ENCODE measurements at regions not wholly inside any gene's neighbourhood (a gene's known extent, or its start where the extent isn't known, plus 50 kb on each side); places are given as distances from the start of the nearest gene placed in this dataset.
"Not testable (repeated sequence)": the region's sequence is repeated elsewhere in the genome, so short reads cannot be mapped to it uniquely, and the experiment has no call there.

GRCh38 chr2:126241001-126241400 is 415.0 kb upstream of the GYPC start:
- Mint-ChIP-seq H3K4me1 (no peaks in the 10 kb centered on the region), H3K27ac (no peak overlapping the region), H3K9me3 (no peaks in the 10 kb centered on the region), H3K27me3 (no peaks in the 10 kb centered on the region), H3K36me3 (no peaks in the 10 kb centered on the region), H3K4me3 (no peak overlapping the region)
- no peak for ATAC-seq (ENCODE audit: low read depth)
- no peak for DNase-seq
- POLR2A ChIA-PET: no interaction called here

GRCh38 chr2:126241411-126241810 is 414.5 kb upstream of the GYPC start:
- Mint-ChIP-seq H3K9me3 (no peaks in the 10 kb centered on the region), H3K27me3 (no peaks in the 10 kb centered on the region), H3K4me1 (no peaks in the 10 kb centered on the region), H3K4me3 (no peak overlapping the region), H3K36me3 (no peaks in the 10 kb centered on the region), H3K27ac (no peak overlapping the region)
- no peak for ATAC-seq (ENCODE audit: low read depth)
- DNase-seq: no peak
- POLR2A ChIA-PET: no interaction called here

GRCh38 chr2:126244937-126245336 is 411.0 kb upstream of the GYPC start:
- Mint-ChIP-seq H3K9me3 (no peaks in the 10 kb centered on the region), H3K4me3 (no peak overlapping the region), H3K27ac (no peak overlapping the region), H3K4me1 (no peaks in the 10 kb centered on the region), H3K27me3 (peaks cover 6% of the 10 kb centered on the region), H3K36me3 (no peaks in the 10 kb centered on the region)
- POLR2A ChIA-PET: no interaction called here
- DNase-seq (peak; percentile 34), ATAC-seq (ENCODE audit: low read depth) (peak; percentile 39)

GRCh38 chr2:126253669-126254068 is 402.3 kb upstream of the GYPC start:
- Mint-ChIP-seq H3K27ac (no peak overlapping the region), H3K9me3 (no peaks in the 10 kb centered on the region), H3K36me3 (no peaks in the 10 kb centered on the region), H3K27me3 (no peaks in the 10 kb centered on the region), H3K4me3 (no peak overlapping the region), H3K4me1 (no peaks in the 10 kb centered on the region)
- ATAC-seq (ENCODE audit: low read depth): no peak
- DNase-seq: no peak
- POLR2A ChIA-PET: no interaction called here

GRCh38 chr2:126264625-126265024 is 391.3 kb upstream of the GYPC start:
- H3K27ac Mint-ChIP-seq: no peak overlapping the region
- H3K27me3 Mint-ChIP-seq: peaks cover 11% of the 10 kb centered on the region
- no peaks in the 10 kb centered on the region for H3K36me3 Mint-ChIP-seq
- H3K4me1 Mint-ChIP-seq: no peaks in the 10 kb centered on the region
- POLR2A ChIA-PET: no interaction called here
- H3K4me3 Mint-ChIP-seq: no peak overlapping the region
- no peak for DNase-seq
- no peaks in the 10 kb centered on the region for H3K9me3 Mint-ChIP-seq
- no peak for ATAC-seq (ENCODE audit: low read depth)

GRCh38 chr2:126269911-126270310 is 386.0 kb upstream of the GYPC start:
- Mint-ChIP-seq H3K27ac (no peak overlapping the region), H3K4me3 (no peak overlapping the region), H3K27me3 (peaks cover 4% of the 10 kb centered on the region), H3K4me1 (no peaks in the 10 kb centered on the region), H3K36me3 (no peaks in the 10 kb centered on the region), H3K9me3 (no peaks in the 10 kb centered on the region)
- POLR2A ChIA-PET: no interaction called here
- DNase-seq (no peak), ATAC-seq (ENCODE audit: low read depth) (no peak)

GRCh38 chr2:126270587-126270986 is 385.4 kb upstream of the GYPC start:
- no peaks in the 10 kb centered on the region for H3K4me1 Mint-ChIP-seq
- H3K36me3 Mint-ChIP-seq: no peaks in the 10 kb centered on the region
- DNase-seq: no peak
- H3K9me3 Mint-ChIP-seq: no peaks in the 10 kb centered on the region
- H3K4me3 Mint-ChIP-seq: no peak overlapping the region
- POLR2A ChIA-PET: no interaction called here
- H3K27me3 Mint-ChIP-seq: peaks cover 4% of the 10 kb centered on the region
- H3K27ac Mint-ChIP-seq: no peak overlapping the region
- no peak for ATAC-seq (ENCODE audit: low read depth)

GRCh38 chr2:126272401-126272800 is 383.6 kb upstream of the GYPC start:
- DNase-seq: no peak
- Mint-ChIP-seq H3K4me1 (no peaks in the 10 kb centered on the region), H3K4me3 (no peak overlapping the region), H3K36me3 (no peaks in the 10 kb centered on the region), H3K27me3 (peaks cover 5% of the 10 kb centered on the region), H3K9me3 (no peaks in the 10 kb centered on the region), H3K27ac (no peak overlapping the region)
- POLR2A ChIA-PET: no interaction called here
- no peak for ATAC-seq (ENCODE audit: low read depth)

- DNase-seq: no peak
- Mint-ChIP-seq H3K4me1 (no peaks in the 10 kb centered on the region), H3K4me3 (no peak overlapping the region), H3K27ac (no peak overlapping the region), H3K36me3 (no peaks in the 10 kb centered on the region), H3K27me3 (peaks cover 2% of the 10 kb centered on the region), H3K9me3 (no peaks in the 10 kb centered on the region)
- POLR2A ChIA-PET: no interaction called here
- ATAC-seq (ENCODE audit: low read depth): no peak
These were observed 380.9 kb upstream of the GYPC start for GRCh38 chr2:126275098-126275497.

- POLR2A ChIA-PET; ATAC-seq (ENCODE audit: low read depth); H3K4me3 Mint-ChIP-seq; H3K27ac Mint-ChIP-seq; DNase-seq; H3K4me1 Mint-ChIP-seq; H3K27me3 Mint-ChIP-seq; H3K9me3 Mint-ChIP-seq; H3K36me3 Mint-ChIP-seq: not testable (repeated sequence)
These were observed 379.7 kb upstream of the GYPC start for GRCh38 chr2:126276268-126276667.

- DNase-seq (no peak), ATAC-seq (ENCODE audit: low read depth) (no peak)
- H3K27me3 Mint-ChIP-seq: peaks cover 4% of the 10 kb centered on the region
- no peaks in the 10 kb centered on the region for H3K36me3 Mint-ChIP-seq
- H3K4me1 Mint-ChIP-seq: no peaks in the 10 kb centered on the region
- no peaks in the 10 kb centered on the region for H3K9me3 Mint-ChIP-seq
- no peak overlapping the region for H3K4me3 Mint-ChIP-seq
- no peak overlapping the region for H3K27ac Mint-ChIP-seq
- POLR2A ChIA-PET: no interaction called here
These were observed 367.6 kb upstream of the GYPC start for GRCh38 chr2:126288362-126288761.

- H3K36me3 Mint-ChIP-seq; POLR2A ChIA-PET; H3K4me1 Mint-ChIP-seq; H3K27ac Mint-ChIP-seq; DNase-seq; H3K9me3 Mint-ChIP-seq; ATAC-seq (ENCODE audit: low read depth); H3K4me3 Mint-ChIP-seq; H3K27me3 Mint-ChIP-seq: not testable (repeated sequence)
These were observed 362.0 kb upstream of the GYPC start for GRCh38 chr2:126293962-126294361.

- ATAC-seq (ENCODE audit: low read depth): no peak
- DNase-seq: no peak
- Mint-ChIP-seq H3K27ac (no peak overlapping the region), H3K4me3 (no peak overlapping the region), H3K4me1 (no peaks in the 10 kb centered on the region), H3K27me3 (no peaks in the 10 kb centered on the region), H3K9me3 (no peaks in the 10 kb centered on the region), H3K36me3 (no peaks in the 10 kb centered on the region)
- POLR2A ChIA-PET: no interaction called here
These were observed 356.4 kb upstream of the GYPC start for GRCh38 chr2:126299469-126299976.

- DNase-seq (no peak), ATAC-seq (ENCODE audit: low read depth) (no peak)
- Mint-ChIP-seq H3K27ac (no peak overlapping the region), H3K9me3 (no peaks in the 10 kb centered on the region), H3K4me1 (no peaks in the 10 kb centered on the region), H3K4me3 (no peak overlapping the region), H3K36me3 (no peaks in the 10 kb centered on the region), H3K27me3 (no peaks in the 10 kb centered on the region)
- POLR2A ChIA-PET: no interaction called here
These were observed 355.6 kb upstream of the GYPC start for GRCh38 chr2:126300348-126300747.

- no peaks in the 10 kb centered on the region for H3K9me3 Mint-ChIP-seq
- POLR2A ChIA-PET: no interaction called here
- H3K4me1 Mint-ChIP-seq: no peaks in the 10 kb centered on the region
- DNase-seq: no peak
- no peak overlapping the region for H3K4me3 Mint-ChIP-seq
- no peaks in the 10 kb centered on the region for H3K27me3 Mint-ChIP-seq
- no peak for ATAC-seq (ENCODE audit: low read depth)
- no peaks in the 10 kb centered on the region for H3K36me3 Mint-ChIP-seq
- no peak overlapping the region for H3K27ac Mint-ChIP-seq
These were observed 353.9 kb upstream of the GYPC start for GRCh38 chr2:126302043-126302442.

Measured in activated naive CD8-positive, alpha-beta T cell treated with anti-CD3 and anti-CD28 coated beads, Interleukin-2, amount 10 ng/mL, durations not matched to agents 7 days and 5 days (primary cell).